Lower leg skin (tissue), 4 donors: ENCODE measurements at regions not wholly inside any gene's neighbourhood (a gene's known extent, or its start where the extent isn't known, plus 50 kb on each side); places are given as distances from the start of the nearest gene placed in this dataset.

ENCODE experiments used
- DNase-seq, 2 donors: peaks; one replicate each; pipeline ENCODE4 v3.0.0-alpha.2; 2019; ENCODE audit warnings: low spot score in 2 of 2
- H3K4me3 ChIP-seq: fragments of 200-600 bp; sonication (generic); 2 replicates; pipeline ENCODE4 v1.5.1; 2017; ENCODE audit warnings: mild to moderate bottlenecking, low read depth; ENCODE audit not compliant: poor library complexity, severe bottlenecking
- POLR2A ChIP-seq, 2 donors: fragments of 450-650 bp; IDR thresholded peaks; one replicate each; pipeline ENCODE4 v1.6.1; 2016 to 2017; ENCODE audit warnings: antibody characterized with exemption in 2 of 2, mild to moderate bottlenecking in 1 of 2, moderate library complexity in 1 of 2
- WGBS, 2 donors: methylation state at CpG; one replicate each; pipeline ENCODE4 v1.1.5; 2018; 5-methylcytosine and 5-hydroxymethylcytosine counted together
- intact Hi-C: fragments of 100-400 bp; cut with DNase I; formaldehyde crosslinking; loops from one replicate; pipeline ENCODE4 v1.15.0; 2023; ENCODE audit warnings: low total_unique reads
- TF ChIP-seq, protein P1 (sequence below), 3 donors: fragments of 450-650 bp; IDR thresholded peaks; one replicate each; pipeline ENCODE4 v1.5.1; 2016; ENCODE audit warnings: antibody characterized with exemption in 3 of 3, mild to moderate bottlenecking in 3 of 3, moderate library complexity in 2 of 3

DNA sequence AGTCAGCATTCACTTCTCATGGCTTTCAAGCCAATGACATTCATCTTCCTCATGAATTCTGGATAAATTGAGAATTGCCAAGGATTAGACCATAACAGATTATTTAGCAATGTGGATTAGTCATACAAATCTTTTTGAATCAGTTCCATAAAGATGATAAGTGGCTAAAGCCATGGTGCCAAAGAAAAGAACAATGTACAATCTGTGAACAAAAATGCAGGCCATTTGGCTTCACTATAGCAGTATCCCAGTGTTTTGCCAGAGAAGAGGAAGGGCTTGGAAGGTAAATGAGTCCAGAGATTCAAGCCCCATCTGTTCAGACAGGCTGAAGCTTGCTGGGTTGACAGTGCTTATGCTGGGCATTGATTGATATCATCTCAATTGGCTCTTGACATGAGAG, 376.4 kb upstream of the LRRC7 start:
- TF ChIP-seq, protein P1, sequence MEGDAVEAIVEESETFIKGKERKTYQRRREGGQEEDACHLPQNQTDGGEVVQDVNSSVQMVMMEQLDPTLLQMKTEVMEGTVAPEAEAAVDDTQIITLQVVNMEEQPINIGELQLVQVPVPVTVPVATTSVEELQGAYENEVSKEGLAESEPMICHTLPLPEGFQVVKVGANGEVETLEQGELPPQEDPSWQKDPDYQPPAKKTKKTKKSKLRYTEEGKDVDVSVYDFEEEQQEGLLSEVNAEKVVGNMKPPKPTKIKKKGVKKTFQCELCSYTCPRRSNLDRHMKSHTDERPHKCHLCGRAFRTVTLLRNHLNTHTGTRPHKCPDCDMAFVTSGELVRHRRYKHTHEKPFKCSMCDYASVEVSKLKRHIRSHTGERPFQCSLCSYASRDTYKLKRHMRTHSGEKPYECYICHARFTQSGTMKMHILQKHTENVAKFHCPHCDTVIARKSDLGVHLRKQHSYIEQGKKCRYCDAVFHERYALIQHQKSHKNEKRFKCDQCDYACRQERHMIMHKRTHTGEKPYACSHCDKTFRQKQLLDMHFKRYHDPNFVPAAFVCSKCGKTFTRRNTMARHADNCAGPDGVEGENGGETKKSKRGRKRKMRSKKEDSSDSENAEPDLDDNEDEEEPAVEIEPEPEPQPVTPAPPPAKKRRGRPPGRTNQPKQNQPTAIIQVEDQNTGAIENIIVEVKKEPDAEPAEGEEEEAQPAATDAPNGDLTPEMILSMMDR (IDR thresholded peaks at IDR 0.05), result no peak
- TF ChIP-seq POLR2A (IDR thresholded peaks at IDR 0.05), result no peak

GRCh38 chr1:69195136-69195535, 372.6 kb upstream of the LRRC7 start:
- no peak overlapping the region for H3K4me3 ChIP-seq
- WGBS, 2 donors, result 72 to 73% methylated on average over 2 of the region's 2 CpGs
- DNase-seq, result no peak
- no peak for TF ChIP-seq POLR2A (IDR thresholded peaks at IDR 0.05)
- TF ChIP-seq, protein P1 (IDR thresholded peaks at IDR 0.05), result no peak
- intact Hi-C loops, result no loop called here

More for the DNA sequence above, 376.4 kb upstream of the LRRC7 start:
- no peak overlapping the region for H3K4me3 ChIP-seq
- DNase-seq, result no peak
- intact Hi-C loops, result no loop called here

- intact Hi-C loops, result no loop called here
- 62 to 64% methylated on average over 3 of the region's 3 CpGs for WGBS, 2 donors
- H3K4me3 ChIP-seq, result no peak overlapping the region
- TF ChIP-seq, protein P1 (IDR thresholded peaks at IDR 0.05), result no peak
- no peak for DNase-seq
These were observed 371.7 kb upstream of the LRRC7 start for GRCh38 chr1:69196071-69196470.

DNA sequence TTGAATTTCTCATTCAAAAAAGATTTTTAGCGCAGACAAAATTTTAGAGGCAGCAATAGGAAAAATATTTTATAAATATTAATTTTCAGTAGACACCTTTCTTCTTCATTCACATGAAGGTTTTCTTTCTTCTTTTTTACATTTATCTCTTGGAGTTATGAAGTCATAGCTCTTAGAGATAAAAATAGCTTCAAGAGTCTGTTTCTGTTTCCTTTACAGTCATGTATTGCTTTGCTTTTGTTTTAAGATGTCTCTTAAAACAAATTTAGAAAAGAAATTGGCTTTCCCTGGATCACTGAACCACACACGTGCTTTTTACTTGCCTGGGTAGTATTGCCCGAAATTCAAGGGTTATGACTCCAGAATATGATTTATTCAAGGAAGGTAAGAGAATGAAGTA, 369.9 kb upstream of the LRRC7 start:
- TF ChIP-seq, protein P1 (IDR thresholded peaks at IDR 0.05), result no peak
- TF ChIP-seq POLR2A (IDR thresholded peaks at IDR 0.05), result no peak
- intact Hi-C loops, result no loop called here
- no peak for DNase-seq
- 84% methylated on average over 3 of the region's 3 CpGs for WGBS, 2 donors
- H3K4me3 ChIP-seq, result no peak overlapping the region

DNA sequence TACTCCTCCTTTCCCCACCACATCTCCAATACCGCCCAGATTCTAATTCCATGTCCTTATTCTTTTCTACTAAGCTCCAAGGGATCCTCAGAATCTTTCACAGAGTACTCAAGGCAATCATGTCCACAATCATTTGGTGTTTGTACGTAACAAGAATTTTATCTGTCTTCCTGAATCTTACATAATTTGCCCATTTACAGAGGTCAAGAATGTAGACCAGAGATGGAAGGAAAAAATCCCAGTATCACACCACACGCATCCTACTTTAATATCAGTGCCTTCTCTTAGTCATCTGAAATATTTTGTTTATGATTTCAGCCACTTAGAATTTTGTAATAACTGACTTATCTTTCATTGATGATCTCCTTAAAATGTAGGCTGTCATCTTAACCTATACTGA, 366.0 kb upstream of the LRRC7 start:
- WGBS, 2 donors, result 85 to 88% methylated on average over 3 of the region's 3 CpGs
- intact Hi-C loops, result no loop called here
- TF ChIP-seq POLR2A (IDR thresholded peaks at IDR 0.05), result no peak
- TF ChIP-seq, protein P1 (IDR thresholded peaks at IDR 0.05), result no peak
- no peak for DNase-seq
- no peak overlapping the region for H3K4me3 ChIP-seq

DNA sequence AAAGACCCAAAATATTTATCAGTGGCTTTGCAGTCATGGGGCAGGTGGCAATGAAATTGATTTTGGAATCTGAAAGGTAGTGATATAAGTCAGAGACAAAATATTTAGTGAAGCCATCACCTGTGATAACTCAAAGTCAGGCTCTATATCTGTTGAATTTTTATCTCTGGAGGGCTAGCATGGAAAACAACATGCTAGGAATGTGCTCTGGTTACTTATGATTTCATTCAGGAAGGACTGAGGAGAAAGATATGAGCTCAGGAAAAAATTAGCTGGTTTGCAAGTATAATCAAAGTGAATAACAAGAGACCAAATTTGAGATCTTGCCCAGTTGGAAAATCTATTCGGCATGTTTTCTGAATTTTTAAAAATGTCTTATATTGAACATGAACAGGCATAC, 364.6 kb upstream of the LRRC7 start:
- DNase-seq, result no peak
- H3K4me3 ChIP-seq, result no peak overlapping the region
- intact Hi-C loops, result no loop called here
- TF ChIP-seq, protein P1 (IDR thresholded peaks at IDR 0.05), result no peak
- TF ChIP-seq POLR2A (IDR thresholded peaks at IDR 0.05), result no peak
- whole genome bisulfite sequencing, 2 donors, result 81 to 86% methylated on average over 1 of the region's 1 CpG
